ENCODE measurements at regions not wholly inside any gene's neighbourhood (a gene's known extent, or its start where the extent isn't known, plus 50 kb on each side); places are given as distances from the start of the nearest gene placed in this dataset.

- WGBS, 2 donors = 82 to 90% methylated on average over 3 of the region's 3 CpGs
- intact Hi-C loops (cut with DNase I) = no loop called here
- no peak for DNase-seq
- no peak overlapping the region for H3K4me3 ChIP-seq
- no peaks in the 10 kb centered on the region for H3K4me1 ChIP-seq
- no peaks in the 10 kb centered on the region for H3K27me3 ChIP-seq
- no peaks in the 10 kb centered on the region for H3K9me3 ChIP-seq
- H3K27ac ChIP-seq = no peak overlapping the region
- no peaks in the 10 kb centered on the region for H3K36me3 ChIP-seq
- TF ChIP-seq CTCF (IDR thresholded peaks at IDR 0.05) = no peak
- no peak for TF ChIP-seq POLR2AphosphoS5 (IDR thresholded peaks at IDR 0.05)
- no peak for TF ChIP-seq POLR2A (IDR thresholded peaks at IDR 0.05)
These were observed 389.9 kb downstream of the MTRR start for GRCh38 chr5:8258801-8259200.

GRCh38 chr5:8270246-8270645 is 401.3 kb downstream of the MTRR start:
- H3K27ac ChIP-seq = no peak overlapping the region
- TF ChIP-seq CTCF (IDR thresholded peaks at IDR 0.05) (no peak), POLR2A (IDR thresholded peaks at IDR 0.05) (no peak), POLR2AphosphoS5 (IDR thresholded peaks at IDR 0.05) (no peak), EP300 (IDR thresholded peaks at IDR 0.05) (no peak)
- intact Hi-C loops (cut with DNase I) = no loop called here
- no peak for DNase-seq
- WGBS, 2 donors = 89 to 95% methylated on average over 2 of the region's 2 CpGs
- no peaks in the 10 kb centered on the region for H3K36me3 ChIP-seq
- no peaks in the 10 kb centered on the region for H3K9me3 ChIP-seq
- no peaks in the 10 kb centered on the region for H3K27me3 ChIP-seq
- no peaks in the 10 kb centered on the region for H3K4me1 ChIP-seq
- no peak overlapping the region for H3K4me3 ChIP-seq

- H3K4me3 ChIP-seq = no peak overlapping the region
- intact Hi-C loops (cut with DNase I) = no loop called here
- 64 to 71% methylated on average over 4 of the region's 4 CpGs for WGBS, 2 donors
These were observed 411.9 kb downstream of the MTRR start for GRCh38 chr5:8280711-8281363.

GRCh38 chr5:8288334-8288733 is 419.4 kb downstream of the MTRR start:
- Histone ChIP-seq H3K9me3 (no peaks in the 10 kb centered on the region), H3K36me3 (no peaks in the 10 kb centered on the region), H3K4me3 (no peak overlapping the region), H3K27me3 (no peaks in the 10 kb centered on the region), H3K4me1 (no peaks in the 10 kb centered on the region), H3K27ac (no peak overlapping the region)
- no peak for DNase-seq
- TF ChIP-seq POLR2A (IDR thresholded peaks at IDR 0.05) (no peak), CTCF (IDR thresholded peaks at IDR 0.05) (no peak), EP300 (IDR thresholded peaks at IDR 0.05) (no peak), POLR2AphosphoS5 (IDR thresholded peaks at IDR 0.05) (no peak)
- intact Hi-C loops (cut with DNase I) = no loop called here

More at GRCh38 chr5:8280711-8281363, 411.9 kb downstream of the MTRR start:
- Histone ChIP-seq H3K9me3 (no peaks in the 10 kb centered on the region), H3K4me1 (no peaks in the 10 kb centered on the region), H3K27me3 (no peaks in the 10 kb centered on the region), H3K36me3 (no peaks in the 10 kb centered on the region), H3K27ac (no peak overlapping the region)
- no peak for DNase-seq
- no peak for TF ChIP-seq POLR2AphosphoS5 (IDR thresholded peaks at IDR 0.05)

- H3K9me3 ChIP-seq = no peaks in the 10 kb centered on the region
- intact Hi-C loops (cut with DNase I) = no loop called here
- no peaks in the 10 kb centered on the region for H3K36me3 ChIP-seq
- no peak for DNase-seq
- H3K4me1 ChIP-seq = no peaks in the 10 kb centered on the region
- TF ChIP-seq POLR2AphosphoS5 (IDR thresholded peaks at IDR 0.05) = no peak
- TF ChIP-seq EP300 (IDR thresholded peaks at IDR 0.05) = no peak
- TF ChIP-seq POLR2A (IDR thresholded peaks at IDR 0.05) = no peak
- TF ChIP-seq CTCF (IDR thresholded peaks at IDR 0.05) = no peak
- H3K27ac ChIP-seq = no peak overlapping the region
- H3K27me3 ChIP-seq = no peaks in the 10 kb centered on the region
- WGBS, 2 donors = 85 to 91% methylated on average over 6 of the region's 6 CpGs
- H3K4me3 ChIP-seq = no peak overlapping the region
These were observed 420.1 kb downstream of the MTRR start for GRCh38 chr5:8288897-8289516.
